ENCODE measurements at regions not wholly inside any gene's neighbourhood (a gene's known extent, or its start where the extent isn't known, plus 50 kb on each side); places are given as distances from the start of the nearest gene placed in this dataset.
"Not testable (repeated sequence)": the region's sequence is repeated elsewhere in the genome, so short reads cannot be mapped to it uniquely, and the experiment has no call there.

GRCh38 chr16:51981725-51982124 lies 565.2 kb downstream of the TOX3 start:
- TF ChIP-seq POU6F1 (CRISPR knock-in tag; IDR thresholded peaks at IDR 0.05; ENCODE audit: borderline replicate concordance, low read depth) (no peak), BACH2 (CRISPR knock-in tag; IDR thresholded peaks at IDR 0.05; ENCODE audit: borderline replicate concordance) (no peak), ZC3H10 (CRISPR knock-in tag; IDR thresholded peaks at IDR 0.05) (no peak), TOX (CRISPR knock-in tag; IDR thresholded peaks at IDR 0.05; ENCODE audit: borderline replicate concordance) (no peak), ZNF70 (CRISPR knock-in tag; IDR thresholded peaks at IDR 0.05) (no peak), ZNF8 (CRISPR knock-in tag; IDR thresholded peaks at IDR 0.05) (no peak), PPARA (CRISPR knock-in tag; IDR thresholded peaks at IDR 0.05; ENCODE audit: borderline replicate concordance) (no peak), RARB (CRISPR knock-in tag; IDR thresholded peaks at IDR 0.05) (no peak), TSHZ2 (CRISPR knock-in tag; IDR thresholded peaks at IDR 0.05) (no peak), ZNF565 (CRISPR knock-in tag; conservative IDR thresholded peaks at IDR 0.05; ENCODE audit: low read depth) (no peak)
- ATAC-seq = no peak

GRCh38 chr16:51977506-51977905 lies 569.4 kb downstream of the TOX3 start:
- ATAC-seq = not testable (repeated sequence)

GRCh38 chr16:51971184-51971583 lies 575.8 kb downstream of the TOX3 start:
- TF ChIP-seq PATZ1 (CRISPR knock-in tag; IDR thresholded peaks at IDR 0.05; ENCODE audit: borderline replicate concordance) (no peak), ZFP30 (CRISPR knock-in tag; IDR thresholded peaks at IDR 0.05) (no peak), RARB (CRISPR knock-in tag; IDR thresholded peaks at IDR 0.05) (no peak), BACH2 (CRISPR knock-in tag; IDR thresholded peaks at IDR 0.05; ENCODE audit: borderline replicate concordance) (no peak), ZNF565 (CRISPR knock-in tag; conservative IDR thresholded peaks at IDR 0.05; ENCODE audit: low read depth) (no peak), SNAI2 (CRISPR knock-in tag; IDR thresholded peaks at IDR 0.05) (no peak), GLIS3 (CRISPR knock-in tag; IDR thresholded peaks at IDR 0.05) (no peak), ESRRG (CRISPR knock-in tag; IDR thresholded peaks at IDR 0.05) (no peak), CREB5 (CRISPR knock-in tag; IDR thresholded peaks at IDR 0.05; ENCODE audit: low read depth) (no peak), POU6F1 (CRISPR knock-in tag; IDR thresholded peaks at IDR 0.05; ENCODE audit: borderline replicate concordance, low read depth) (no peak), CSDC2 (CRISPR knock-in tag; IDR thresholded peaks at IDR 0.05) (no peak)
- ATAC-seq = no peak

GRCh38 chr16:51968749-51969148 lies 578.2 kb downstream of the TOX3 start:
- ATAC-seq = no peak
- TF ChIP-seq OSR1 (CRISPR knock-in tag; IDR thresholded peaks at IDR 0.05) = no peak
- TF ChIP-seq ZC3H10 (CRISPR knock-in tag; IDR thresholded peaks at IDR 0.05) = no peak
- no peak for TF ChIP-seq BACH2 (CRISPR knock-in tag; IDR thresholded peaks at IDR 0.05; ENCODE audit: borderline replicate concordance)
- TF ChIP-seq TOX (CRISPR knock-in tag; IDR thresholded peaks at IDR 0.05; ENCODE audit: borderline replicate concordance) = no peak
- TF ChIP-seq GLIS3 (CRISPR knock-in tag; IDR thresholded peaks at IDR 0.05) = no peak
- TF ChIP-seq ZNF70 (CRISPR knock-in tag; IDR thresholded peaks at IDR 0.05) = no peak
- no peak for TF ChIP-seq ZFP30 (CRISPR knock-in tag; IDR thresholded peaks at IDR 0.05)
- no peak for TF ChIP-seq PPARA (CRISPR knock-in tag; IDR thresholded peaks at IDR 0.05; ENCODE audit: borderline replicate concordance)
- TF ChIP-seq CREB5 (CRISPR knock-in tag; IDR thresholded peaks at IDR 0.05; ENCODE audit: low read depth) = no peak
- no peak for TF ChIP-seq POU6F1 (CRISPR knock-in tag; IDR thresholded peaks at IDR 0.05; ENCODE audit: borderline replicate concordance, low read depth)
- no peak for TF ChIP-seq ARNTL (CRISPR knock-in tag; IDR thresholded peaks at IDR 0.05; ENCODE audit: borderline replicate concordance, low read depth)
- TF ChIP-seq TSHZ2 (CRISPR knock-in tag; IDR thresholded peaks at IDR 0.05) = no peak
- TF ChIP-seq ESRRG (CRISPR knock-in tag; IDR thresholded peaks at IDR 0.05) = no peak
